ENCODE measurements at regions not wholly inside any gene's neighbourhood (a gene's known extent, or its start where the extent isn't known, plus 50 kb on each side); places are given as distances from the start of the nearest gene placed in this dataset.
A peak's percentile ranks its signal among the peaks of the same experiment; 100 is the strongest.

- TF ChIP-seq JUND (IDR thresholded peaks at IDR 0.05) (no peak), HNF4A (conservative IDR thresholded peaks at IDR 0.05) (peak; percentile 24 to 41), GABPA (IDR thresholded peaks at IDR 0.05 in 1 of 2, conservative IDR thresholded peaks at IDR 0.05 in 1 of 2) (no peak), YY1 (IDR thresholded peaks at IDR 0.05) (no peak), HNF4G (IDR thresholded peaks at IDR 0.05) (no peak), RXRA (IDR thresholded peaks at IDR 0.05) (peak; percentile 89 to 97), FOXA1 (IDR thresholded peaks at IDR 0.05) (no peak), FOXA2 (IDR thresholded peaks at IDR 0.05) (no peak), EGR1 (IDR thresholded peaks at IDR 0.05; ENCODE audit: low read depth in 2 of 2) (no peak)
- TF ChIP-seq, protein P1, sequence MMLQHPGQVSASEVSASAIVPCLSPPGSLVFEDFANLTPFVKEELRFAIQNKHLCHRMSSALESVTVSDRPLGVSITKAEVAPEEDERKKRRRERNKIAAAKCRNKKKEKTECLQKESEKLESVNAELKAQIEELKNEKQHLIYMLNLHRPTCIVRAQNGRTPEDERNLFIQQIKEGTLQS (IDR thresholded peaks at IDR 0.05): no peak
- TF ChIP-seq, protein P2, sequence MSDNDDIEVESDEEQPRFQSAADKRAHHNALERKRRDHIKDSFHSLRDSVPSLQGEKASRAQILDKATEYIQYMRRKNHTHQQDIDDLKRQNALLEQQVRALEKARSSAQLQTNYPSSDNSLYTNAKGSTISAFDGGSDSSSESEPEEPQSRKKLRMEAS (IDR thresholded peaks at IDR 0.05): no peak
Measured at GRCh38 chrX:39758791-39759525, 338.8 kb downstream of the BCOR start (continued).

- Histone ChIP-seq H3K9ac (ENCODE audit: low read depth in 1 of 2, low read length in 2 of 2) (no peak overlapping the region), H3K4me1 (ENCODE audit: control insufficient read depth in 4 of 4, insufficient read depth in 4 of 4, low read length in 3 of 4) (peaks cover 4 to 20% (median 9%) of the 10 kb centered on the region in 4 donors), H3K27ac (ENCODE audit: low read depth in 1 of 2, low read length in 2 of 2) (peak overlapping the region; percentile 17 to 45), H3K9me3 (ENCODE audit: control insufficient read depth in 4 of 4, low read length in 3 of 4) (no peaks in the 10 kb centered on the region), H3K27me3 (ENCODE audit: control insufficient read depth in 4 of 4, insufficient read depth in 4 of 4, low read length in 3 of 4) (no peaks in the 10 kb centered on the region), H3K36me3 (ENCODE audit: control insufficient read depth in 4 of 4, insufficient read depth in 3 of 4, low read depth in 1 of 4, low read length in 3 of 4) (no peaks in the 10 kb centered on the region), H3K4me3 (ENCODE audit: low read depth in 1 of 3, low read length in 3 of 3) (no peak overlapping the region)
- no peak for DNase-seq (ENCODE audit: low spot score)
- 29% methylated on average over 15 of the region's 15 CpGs for WGBS
- TF ChIP-seq SP1 (IDR thresholded peaks at IDR 0.05) (no peak), TAF1 (conservative IDR thresholded peaks at IDR 0.05) (no peak), HNF4A (conservative IDR thresholded peaks at IDR 0.05) (no peak), GABPA (IDR thresholded peaks at IDR 0.05 in 1 of 2, conservative IDR thresholded peaks at IDR 0.05 in 1 of 2) (no peak), RXRA (IDR thresholded peaks at IDR 0.05) (no peak), EGR1 (IDR thresholded peaks at IDR 0.05; ENCODE audit: low read depth in 2 of 2) (no peak), RAD21 (IDR thresholded peaks at IDR 0.05) (no peak), FOXA2 (IDR thresholded peaks at IDR 0.05) (no peak), NR2F2 (IDR thresholded peaks at IDR 0.05) (no peak), JUND (IDR thresholded peaks at IDR 0.05) (no peak)
- TF ChIP-seq, protein P2 (IDR thresholded peaks at IDR 0.05): no peak
- TF ChIP-seq, protein P3, sequence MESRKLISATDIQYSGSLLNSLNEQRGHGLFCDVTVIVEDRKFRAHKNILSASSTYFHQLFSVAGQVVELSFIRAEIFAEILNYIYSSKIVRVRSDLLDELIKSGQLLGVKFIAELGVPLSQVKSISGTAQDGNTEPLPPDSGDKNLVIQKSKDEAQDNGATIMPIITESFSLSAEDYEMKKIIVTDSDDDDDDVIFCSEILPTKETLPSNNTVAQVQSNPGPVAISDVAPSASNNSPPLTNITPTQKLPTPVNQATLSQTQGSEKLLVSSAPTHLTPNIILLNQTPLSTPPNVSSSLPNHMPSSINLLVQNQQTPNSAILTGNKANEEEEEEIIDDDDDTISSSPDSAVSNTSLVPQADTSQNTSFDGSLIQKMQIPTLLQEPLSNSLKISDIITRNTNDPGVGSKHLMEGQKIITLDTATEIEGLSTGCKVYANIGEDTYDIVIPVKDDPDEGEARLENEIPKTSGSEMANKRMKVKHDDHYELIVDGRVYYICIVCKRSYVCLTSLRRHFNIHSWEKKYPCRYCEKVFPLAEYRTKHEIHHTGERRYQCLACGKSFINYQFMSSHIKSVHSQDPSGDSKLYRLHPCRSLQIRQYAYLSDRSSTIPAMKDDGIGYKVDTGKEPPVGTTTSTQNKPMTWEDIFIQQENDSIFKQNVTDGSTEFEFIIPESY (IDR thresholded peaks at IDR 0.05): no peak
- TF ChIP-seq, protein P4, sequence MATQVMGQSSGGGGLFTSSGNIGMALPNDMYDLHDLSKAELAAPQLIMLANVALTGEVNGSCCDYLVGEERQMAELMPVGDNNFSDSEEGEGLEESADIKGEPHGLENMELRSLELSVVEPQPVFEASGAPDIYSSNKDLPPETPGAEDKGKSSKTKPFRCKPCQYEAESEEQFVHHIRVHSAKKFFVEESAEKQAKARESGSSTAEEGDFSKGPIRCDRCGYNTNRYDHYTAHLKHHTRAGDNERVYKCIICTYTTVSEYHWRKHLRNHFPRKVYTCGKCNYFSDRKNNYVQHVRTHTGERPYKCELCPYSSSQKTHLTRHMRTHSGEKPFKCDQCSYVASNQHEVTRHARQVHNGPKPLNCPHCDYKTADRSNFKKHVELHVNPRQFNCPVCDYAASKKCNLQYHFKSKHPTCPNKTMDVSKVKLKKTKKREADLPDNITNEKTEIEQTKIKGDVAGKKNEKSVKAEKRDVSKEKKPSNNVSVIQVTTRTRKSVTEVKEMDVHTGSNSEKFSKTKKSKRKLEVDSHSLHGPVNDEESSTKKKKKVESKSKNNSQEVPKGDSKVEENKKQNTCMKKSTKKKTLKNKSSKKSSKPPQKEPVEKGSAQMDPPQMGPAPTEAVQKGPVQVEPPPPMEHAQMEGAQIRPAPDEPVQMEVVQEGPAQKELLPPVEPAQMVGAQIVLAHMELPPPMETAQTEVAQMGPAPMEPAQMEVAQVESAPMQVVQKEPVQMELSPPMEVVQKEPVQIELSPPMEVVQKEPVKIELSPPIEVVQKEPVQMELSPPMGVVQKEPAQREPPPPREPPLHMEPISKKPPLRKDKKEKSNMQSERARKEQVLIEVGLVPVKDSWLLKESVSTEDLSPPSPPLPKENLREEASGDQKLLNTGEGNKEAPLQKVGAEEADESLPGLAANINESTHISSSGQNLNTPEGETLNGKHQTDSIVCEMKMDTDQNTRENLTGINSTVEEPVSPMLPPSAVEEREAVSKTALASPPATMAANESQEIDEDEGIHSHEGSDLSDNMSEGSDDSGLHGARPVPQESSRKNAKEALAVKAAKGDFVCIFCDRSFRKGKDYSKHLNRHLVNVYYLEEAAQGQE (IDR thresholded peaks at IDR 0.05): no peak
Measured at GRCh38 chrX:39759526-39760224, 338.1 kb downstream of the BCOR start.
